Mesendoderm (in vitro differentiated cells): ENCODE measurements at regions not wholly inside any gene's neighbourhood (a gene's known extent, or its start where the extent isn't known, plus 50 kb on each side); places are given as distances from the start of the nearest gene placed in this dataset.
A peak's percentile ranks its signal among the peaks of the same experiment; 100 is the strongest.

Experiments used
- DNase-seq: peaks from one replicate; pipeline ENCODE4 v3.0.0; 2013
- H2AK5ac ChIP-seq: 2 replicates; pipeline ENCODE4 v1.6.1; 2013; ENCODE audit warnings: low read length, inconsistent platforms
- H2BK120ac ChIP-seq: 2 replicates; pipeline ENCODE4 v1.6.1; 2013; ENCODE audit warnings: low read depth, mild to moderate bottlenecking, low read length, moderate library complexity, mixed read lengths
- H2BK15ac ChIP-seq: replicated peaks from 2 replicates; pipeline ENCODE4 v1.6.1; 2013; ENCODE audit warnings: low read depth, mild to moderate bottlenecking, moderate library complexity
- H2BK5ac ChIP-seq: 2 replicates; pipeline ENCODE4 v1.6.1; 2013; ENCODE audit warnings: low read length, inconsistent platforms
- H3K18ac ChIP-seq: 2 replicates; pipeline ENCODE4 v1.6.1; 2013; ENCODE audit warnings: mild to moderate bottlenecking, low read length, mixed read lengths
- H3K23ac ChIP-seq: one replicate; pipeline ENCODE4 v1.6.1; 2013; ENCODE audit warnings: low read length
- H3K27ac ChIP-seq: 2 replicates; pipeline ENCODE4 v1.5.1; 2013; ENCODE audit warnings: low read depth, mild to moderate bottlenecking, inconsistent platforms, low read length, moderate library complexity
- H3K27me3 ChIP-seq: 2 replicates; pipeline ENCODE4 v1.6.1; 2013; ENCODE audit warnings: low read length, control low read depth, mild to moderate bottlenecking, inconsistent platforms; ENCODE audit not compliant: insufficient read depth, poor library complexity
- H3K36me3 ChIP-seq: 2 replicates; pipeline ENCODE4 v1.6.1; 2013; ENCODE audit warnings: low read length, inconsistent platforms; ENCODE audit not compliant: control insufficient read depth, insufficient read depth
- H3K4ac ChIP-seq: one replicate; pipeline ENCODE4 v1.6.1; 2013; ENCODE audit warnings: low read depth, mild to moderate bottlenecking, low read length, moderate library complexity
- H3K4me1 ChIP-seq: 2 replicates; pipeline ENCODE4 v1.6.1; 2013; ENCODE audit warnings: low read depth, low read length, inconsistent platforms; ENCODE audit not compliant: control insufficient read depth
- H3K4me2 ChIP-seq: 2 replicates; pipeline ENCODE4 v1.6.1; 2013; ENCODE audit warnings: low read length
- H3K4me3 ChIP-seq: 2 replicates; pipeline ENCODE4 v1.5.1; 2013; ENCODE audit warnings: mild to moderate bottlenecking, low read length
- H3K56ac ChIP-seq: one replicate; pipeline ENCODE4 v1.6.1; 2013; ENCODE audit warnings: low read length
- H3K79me1 ChIP-seq: 2 replicates; pipeline ENCODE4 v1.6.1; 2013; ENCODE audit warnings: low read length, inconsistent platforms
- H3K79me2 ChIP-seq: 2 replicates; pipeline ENCODE4 v1.6.1; 2013; ENCODE audit warnings: mild to moderate bottlenecking, low read length; ENCODE audit not compliant: control insufficient read depth, insufficient read depth
- H3K9ac ChIP-seq: 2 replicates; pipeline ENCODE4 v1.6.1; 2013; ENCODE audit warnings: low read length, inconsistent platforms
- H4K5ac ChIP-seq: one replicate; pipeline ENCODE4 v1.6.1; 2013; ENCODE audit warnings: low read length
- H4K8ac ChIP-seq: one replicate; pipeline ENCODE4 v1.6.1; 2013; ENCODE audit warnings: low read depth, mild to moderate bottlenecking, control low read depth, low read length, moderate library complexity
- WGBS: extraction: QIAGEN DNeasy Blood & Tissue Kit; methylation state at CpG from one replicate; pipeline ENCODE4 v1.1.7; 2013; ENCODE audit warnings: low lambda C conversion rate, missing lambda C conversion rate; ENCODE audit not compliant: insufficient coverage; ENCODE audit errors: extremely low coverage; 5-methylcytosine and 5-hydroxymethylcytosine counted together

DNA sequence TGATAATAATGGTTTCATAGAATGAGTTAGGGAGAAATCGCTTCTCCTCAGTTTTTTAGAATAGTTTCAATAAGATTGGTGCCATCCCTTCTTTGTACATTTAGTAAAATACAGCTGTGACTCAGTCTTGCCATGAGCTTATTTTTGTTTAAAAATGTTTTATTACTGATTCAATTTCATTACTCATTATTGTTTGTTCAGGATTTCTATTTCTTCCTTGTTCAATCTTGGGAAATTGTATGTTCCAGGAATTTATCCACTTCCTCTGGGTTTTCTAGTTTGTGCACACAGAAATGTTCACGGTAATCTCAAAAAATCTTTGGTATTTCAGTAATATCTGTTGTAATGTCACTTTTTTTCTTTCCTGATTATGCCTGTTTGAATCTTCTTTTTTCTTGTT lies 371.5 kb upstream of the SETBP1 start:
- no peaks in the 10 kb centered on the region for H3K36me3 ChIP-seq
- H3K27ac ChIP-seq = no peak overlapping the region
- no peak overlapping the region for H4K8ac ChIP-seq
- H3K79me1 ChIP-seq = no peaks in the 10 kb centered on the region
- no peak overlapping the region for H2BK5ac ChIP-seq
- WGBS = no CpG with 5 or more reads among the region's 2 CpGs
- no peak for DNase-seq
- H2AK5ac ChIP-seq = no peak overlapping the region
- no peak overlapping the region for H3K4me3 ChIP-seq
- H3K27me3 ChIP-seq = no peaks in the 10 kb centered on the region
- no peaks in the 10 kb centered on the region for H3K79me2 ChIP-seq
- H2BK120ac ChIP-seq = no peak overlapping the region
- no peak overlapping the region for H3K18ac ChIP-seq
- H2BK15ac ChIP-seq = no peak overlapping the region
- H3K23ac ChIP-seq = no peak overlapping the region
- no peak overlapping the region for H3K9ac ChIP-seq
- H3K4me1 ChIP-seq = no peaks in the 10 kb centered on the region
- no peak overlapping the region for H3K56ac ChIP-seq
- no peak overlapping the region for H4K5ac ChIP-seq
- H3K4me2 ChIP-seq = no peak overlapping the region
- H3K4ac ChIP-seq = no peak overlapping the region

DNA sequence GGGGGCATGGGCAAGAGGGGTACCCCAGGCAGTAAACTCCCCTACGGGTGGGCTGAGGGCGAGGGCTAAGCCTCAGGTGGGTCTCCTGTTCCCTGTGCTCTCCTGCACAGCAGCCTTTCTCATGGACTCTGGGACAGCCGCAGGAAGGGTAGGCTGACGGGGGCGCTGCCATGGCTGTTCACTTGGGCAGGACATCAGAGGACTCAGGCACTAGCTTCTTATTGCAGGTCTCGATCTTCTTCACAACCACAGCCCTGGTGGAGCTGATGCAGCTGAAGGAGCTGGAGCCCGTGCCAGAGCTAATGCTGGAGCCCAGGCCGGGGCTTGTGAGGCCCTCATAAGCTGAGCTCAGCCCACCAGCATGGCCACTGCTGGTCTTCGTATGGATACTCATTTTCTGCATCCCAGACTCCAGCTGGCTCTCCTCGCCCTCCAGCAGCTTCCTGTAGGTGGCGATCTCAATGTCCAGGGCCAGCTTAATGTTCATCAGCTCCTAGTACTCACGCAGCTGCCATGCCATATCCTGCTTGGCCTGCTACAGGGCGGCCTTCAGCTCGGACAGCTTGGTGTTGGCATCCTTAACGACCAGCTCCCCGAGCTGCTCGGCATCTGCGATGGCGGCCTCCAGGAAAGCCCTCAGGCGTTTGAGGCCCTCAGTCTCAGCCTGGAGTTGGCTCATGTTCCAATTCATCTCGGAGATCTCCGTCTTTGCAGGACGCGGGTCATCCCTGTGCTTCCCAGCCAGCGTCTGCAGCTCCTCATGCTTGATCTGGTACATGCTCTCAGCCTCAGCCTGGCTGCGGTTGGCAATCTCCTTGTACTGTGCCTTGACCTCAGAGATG lies 359.8 kb upstream of the SETBP1 start:
- H2BK120ac ChIP-seq = no peak overlapping the region
- no peak overlapping the region for H3K27ac ChIP-seq
- DNase-seq = peak; percentile 19
- H3K27me3 ChIP-seq = no peaks in the 10 kb centered on the region
- H2BK15ac ChIP-seq = no peak overlapping the region
- no peak overlapping the region for H3K4ac ChIP-seq
- no peak overlapping the region for H4K8ac ChIP-seq
- no peak overlapping the region for H2AK5ac ChIP-seq
- H3K18ac ChIP-seq = no peak overlapping the region
- no peak overlapping the region for H2BK5ac ChIP-seq
- no peaks in the 10 kb centered on the region for H3K79me2 ChIP-seq
- H3K56ac ChIP-seq = no peak overlapping the region
- H3K79me1 ChIP-seq = no peaks in the 10 kb centered on the region
- no peak overlapping the region for H4K5ac ChIP-seq
- H3K4me3 ChIP-seq = no peak overlapping the region
- no CpG with 5 or more reads among the region's 26 CpGs for WGBS
- H3K4me1 ChIP-seq = no peaks in the 10 kb centered on the region
- no peak overlapping the region for H3K4me2 ChIP-seq
- H3K9ac ChIP-seq = no peak overlapping the region
- no peaks in the 10 kb centered on the region for H3K36me3 ChIP-seq
- no peak overlapping the region for H3K23ac ChIP-seq

DNA sequence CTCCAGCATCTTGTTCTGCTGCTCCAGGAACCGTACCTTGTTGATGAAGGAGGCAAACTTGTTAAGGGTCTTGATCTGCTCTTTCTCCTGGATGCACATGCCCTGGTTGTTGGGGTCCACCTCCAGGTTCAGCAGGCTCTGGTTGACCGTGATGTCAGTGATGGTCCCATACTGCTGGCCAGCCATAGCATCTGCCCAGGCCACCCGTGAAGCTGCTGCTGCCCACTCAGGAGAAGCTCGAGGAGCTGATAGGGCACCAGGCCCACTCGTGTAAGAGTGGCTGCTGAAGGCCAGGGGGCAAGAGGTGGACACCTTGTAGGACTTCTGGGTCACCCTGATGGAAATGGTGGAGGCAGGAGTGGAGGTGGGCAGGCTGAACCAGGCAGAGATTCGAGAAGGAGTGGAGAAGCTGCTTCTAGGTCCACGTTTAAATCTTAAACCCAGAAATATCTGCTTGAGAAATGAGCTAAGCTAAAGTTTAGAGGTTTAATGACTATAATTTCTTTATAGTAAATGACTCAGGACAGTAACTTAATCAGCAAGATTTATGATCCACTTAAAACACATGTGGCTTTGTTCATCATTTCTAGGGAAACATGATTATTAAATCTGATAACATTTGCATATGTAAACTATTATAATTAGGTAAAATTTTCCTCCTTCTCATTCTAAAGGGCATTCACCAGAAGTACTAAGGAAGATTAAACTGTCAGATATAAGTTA lies 358.7 kb upstream of the SETBP1 start:
- H3K79me2 ChIP-seq = no peaks in the 10 kb centered on the region
- no peak overlapping the region for H3K18ac ChIP-seq
- no peaks in the 10 kb centered on the region for H3K27me3 ChIP-seq
- no peak overlapping the region for H2AK5ac ChIP-seq
- no peak overlapping the region for H4K8ac ChIP-seq
- no peak overlapping the region for H2BK120ac ChIP-seq
- WGBS = no CpG with 5 or more reads among the region's 7 CpGs
- H3K27ac ChIP-seq = no peak overlapping the region
- DNase-seq = no peak
- H3K4me3 ChIP-seq = no peak overlapping the region
- no peaks in the 10 kb centered on the region for H3K36me3 ChIP-seq
- no peak overlapping the region for H3K56ac ChIP-seq
- no peak overlapping the region for H4K5ac ChIP-seq
- no peak overlapping the region for H3K23ac ChIP-seq
- no peak overlapping the region for H3K4me2 ChIP-seq
- no peak overlapping the region for H3K4ac ChIP-seq
- no peak overlapping the region for H2BK15ac ChIP-seq
- H3K4me1 ChIP-seq = no peaks in the 10 kb centered on the region
- no peak overlapping the region for H3K9ac ChIP-seq
- H3K79me1 ChIP-seq = no peaks in the 10 kb centered on the region
- no peak overlapping the region for H2BK5ac ChIP-seq

DNA sequence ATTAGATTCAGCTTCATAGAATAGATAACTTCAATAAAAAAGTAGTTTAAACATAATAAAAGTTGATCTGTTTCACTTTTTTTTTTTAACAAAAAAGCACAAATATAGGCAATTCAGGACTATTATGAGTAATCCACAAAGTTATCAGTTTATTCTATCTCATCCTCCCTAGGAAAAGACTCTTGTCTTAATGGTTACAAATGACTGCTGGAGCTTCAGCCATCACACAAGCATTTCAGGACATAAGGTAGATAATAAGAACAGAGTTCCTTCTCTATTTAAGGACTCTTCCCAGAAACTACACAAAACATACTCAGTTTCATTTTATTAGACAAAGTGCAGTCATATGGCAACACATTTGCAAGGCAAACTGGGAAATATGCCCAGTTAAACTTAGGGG lies 357.6 kb upstream of the SETBP1 start:
- Histone ChIP-seq H3K79me1 (no peaks in the 10 kb centered on the region), H4K8ac (no peak overlapping the region), H3K27me3 (no peaks in the 10 kb centered on the region), H3K56ac (no peak overlapping the region), H3K18ac (no peak overlapping the region), H2AK5ac (no peak overlapping the region), H3K9ac (no peak overlapping the region), H3K36me3 (no peaks in the 10 kb centered on the region), H3K4me2 (no peak overlapping the region), H2BK15ac (no peak overlapping the region), H2BK5ac (no peak overlapping the region), H3K4ac (no peak overlapping the region), H2BK120ac (no peak overlapping the region), H3K79me2 (no peaks in the 10 kb centered on the region), H3K27ac (no peak overlapping the region), H4K5ac (no peak overlapping the region), H3K23ac (no peak overlapping the region), H3K4me3 (no peak overlapping the region), H3K4me1 (no peaks in the 10 kb centered on the region)
- DNase-seq = no peak

GRCh38 chr18:44324361-44324760 lies 356.3 kb upstream of the SETBP1 start:
- Histone ChIP-seq H3K4ac (no peak overlapping the region), H3K27ac (no peak overlapping the region), H2BK120ac (no peak overlapping the region), H3K4me1 (no peaks in the 10 kb centered on the region), H4K5ac (no peak overlapping the region), H3K56ac (no peak overlapping the region), H3K36me3 (no peaks in the 10 kb centered on the region), H4K8ac (no peak overlapping the region), H3K27me3 (no peaks in the 10 kb centered on the region), H2BK5ac (no peak overlapping the region), H3K79me2 (no peaks in the 10 kb centered on the region), H3K9ac (no peak overlapping the region), H2AK5ac (no peak overlapping the region), H3K18ac (no peak overlapping the region), H2BK15ac (no peak overlapping the region), H3K23ac (no peak overlapping the region), H3K4me3 (no peak overlapping the region), H3K79me1 (no peaks in the 10 kb centered on the region), H3K4me2 (no peak overlapping the region)
- no CpG with 5 or more reads among the region's 2 CpGs for WGBS
- DNase-seq = no peak
